H1 (cell line): ENCODE measurements at regions not wholly inside any gene's neighbourhood (a gene's known extent, or its start where the extent isn't known, plus 50 kb on each side); places are given as distances from the start of the nearest gene placed in this dataset.

Experiments used
- CTCF ChIA-PET: fragments of 300-600 bp; sonication (Branson Sonifier 250); formaldehyde crosslinking; loops from one replicate; lab custom pipeline; 2021; ENCODE audit not compliant: partially characterized antibody; lab: Charles Lee
- POLR2A ChIA-PET: fragments of 300-600 bp; sonication (Branson Sonifier 250); formaldehyde crosslinking; loops from one replicate; lab custom pipeline; 2021; ENCODE audit warnings: inconsistent platforms; ENCODE audit not compliant: partially characterized antibody; lab: Charles Lee
- DNase-seq, 2 experiments: peaks; one replicate each; pipeline versions ENCODE4 v3.0.0 to v3.0.0-alpha.2; 2010 to 2022; ENCODE audit warnings: low spot score in 2 of 2, low read depth in 1 of 2, mixed read lengths in 1 of 2
- FAIRE-seq: peaks from 2 replicates; lab custom pipeline; 2011; peaks lifted over from hg19 to GRCh38; lab: Jason Lieb, UNC
- H2AFZ ChIP-seq: 2 replicates; pipeline ENCODE4 v1.8.1; 2012; ENCODE audit warnings: low read length, inconsistent platforms
- H2AK5ac ChIP-seq: 2 replicates; pipeline ENCODE4 v1.6.1; 2013; ENCODE audit warnings: low read depth, low read length
- H2BK120ac ChIP-seq: replicated peaks from 2 replicates; pipeline ENCODE3; 2013; ENCODE audit warnings: low read depth, low read length, inconsistent platforms
- H2BK12ac ChIP-seq: 2 replicates; pipeline ENCODE4 v1.6.1; 2013; ENCODE audit warnings: low read depth, low read length
- H2BK15ac ChIP-seq: 2 replicates; pipeline ENCODE4 v1.6.1; 2013; ENCODE audit warnings: low read length
- H2BK20ac ChIP-seq: 2 replicates; pipeline ENCODE4 v1.6.1; 2013; ENCODE audit warnings: low read length
- H2BK5ac ChIP-seq: 2 replicates; pipeline ENCODE4 v1.6.1; 2013; ENCODE audit warnings: low read depth, low read length
- H3K14ac ChIP-seq: 2 replicates; pipeline ENCODE4 v1.6.1; 2013; ENCODE audit warnings: inconsistent platforms; ENCODE audit not compliant: insufficient read length
- H3K18ac ChIP-seq: 2 replicates; pipeline ENCODE4 v1.6.1; 2013; ENCODE audit warnings: low read length; ENCODE audit errors: extremely low read depth
- H3K23ac ChIP-seq: 2 replicates; pipeline ENCODE4 v1.6.1; 2013; ENCODE audit warnings: inconsistent platforms; ENCODE audit not compliant: insufficient read length
- H3K23me2 ChIP-seq: 2 replicates; pipeline ENCODE4 v1.6.1; 2013; ENCODE audit warnings: low read depth, low read length
- H3K27ac ChIP-seq: 2 replicates; pipeline ENCODE4 v1.6.1; 2011; ENCODE audit warnings: low read depth, low read length, inconsistent platforms
- H3K27me3 ChIP-seq, 4 experiments: replicated peaks in 1 of 4; 1 replicate in 1 of 4; 2 replicates in 3 of 4; pipeline versions ENCODE4 v1.6.1 to v1.8.1; 2011 to 2013; ENCODE audit warnings: low read length in 3 of 4, mild to moderate bottlenecking in 3 of 4, inconsistent platforms in 2 of 4, mixed read lengths in 2 of 4, moderate library complexity in 1 of 4; ENCODE audit not compliant: control insufficient read depth in 3 of 4, insufficient read depth in 3 of 4; ENCODE audit errors: extremely low read depth in 1 of 4
- H3K36me3 ChIP-seq, 4 experiments: 2 replicates each; pipeline versions ENCODE4 v1.6.1 to v1.8.1; 2011 to 2013; ENCODE audit warnings: mild to moderate bottlenecking in 4 of 4, low read length in 3 of 4, moderate library complexity in 2 of 4, control low read depth in 1 of 4, inconsistent platforms in 1 of 4; ENCODE audit not compliant: insufficient read depth in 4 of 4, control insufficient read depth in 2 of 4
- H3K4ac ChIP-seq: replicated peaks from 2 replicates; pipeline ENCODE3; 2013; ENCODE audit warnings: low read length, low read depth, mixed read lengths, inconsistent platforms; ENCODE audit not compliant: insufficient read length
- H3K4me1 ChIP-seq, 4 experiments: replicated peaks in 1 of 4; 1 replicate in 1 of 4; 2 replicates in 3 of 4; pipeline versions ENCODE4 v1.6.1 to v1.8.1; 2011 to 2013; ENCODE audit warnings: low read length in 3 of 4, inconsistent platforms in 2 of 4, mixed read lengths in 1 of 4; ENCODE audit not compliant: insufficient read depth in 4 of 4, control insufficient read depth in 3 of 4
- H3K4me2 ChIP-seq, 2 experiments: 2 replicates each; pipeline versions ENCODE4 v1.6.1 to v1.8.1; 2011 to 2013; ENCODE audit warnings: low read depth in 2 of 2, low read length in 2 of 2, control low read depth in 1 of 2, inconsistent platforms in 1 of 2, mild to moderate bottlenecking in 1 of 2; ENCODE audit not compliant: insufficient read depth in 1 of 2
- H3K4me3 ChIP-seq, 4 experiments: fragments of 200-600, 300-600 bp in 1 of 4; sonication (generic), shearing (Covaris generic), sonication (Bioruptor Twin) in 1 of 4; 2 replicates each; pipeline versions ENCODE4 v1.5.1 to v1.8.1; 2011 to 2016; ENCODE audit warnings: low read length in 4 of 4, low read depth in 3 of 4, control low read depth in 2 of 4, inconsistent platforms in 2 of 4, mild to moderate bottlenecking in 2 of 4, mixed read lengths in 1 of 4, moderate library complexity in 1 of 4; ENCODE audit not compliant: insufficient read depth in 2 of 4; ENCODE audit errors: extremely low read depth in 1 of 4
- H3K56ac ChIP-seq: replicated peaks from 2 replicates; pipeline ENCODE3; 2013; ENCODE audit warnings: low read depth, mild to moderate bottlenecking, mixed read lengths, low read length, inconsistent platforms; ENCODE audit not compliant: insufficient read length
- H3K79me1 ChIP-seq: 2 replicates; pipeline ENCODE4 v1.6.1; 2013; ENCODE audit warnings: low read depth, low read length, control low read depth
- H3K79me2 ChIP-seq, 2 experiments: 2 replicates each; pipeline versions ENCODE4 v1.6.1 to v1.8.1; 2012 to 2013; ENCODE audit warnings: low read length in 2 of 2, mild to moderate bottlenecking in 2 of 2, inconsistent platforms in 1 of 2; ENCODE audit not compliant: insufficient read depth in 2 of 2, control insufficient read depth in 1 of 2
- H3K9ac ChIP-seq, 4 experiments: replicated peaks in 1 of 4; 1 replicate in 1 of 4; 2 replicates in 3 of 4; pipeline versions ENCODE4 v1.6.1 to v1.8.1; 2011 to 2013; ENCODE audit warnings: low read depth in 3 of 4, low read length in 3 of 4, control low read depth in 2 of 4, mild to moderate bottlenecking in 2 of 4, moderate library complexity in 2 of 4, inconsistent platforms in 1 of 4; ENCODE audit errors: extremely low read depth in 1 of 4
- H3K9me3 ChIP-seq, 2 experiments: 2 replicates each; pipeline versions ENCODE4 v1.6.1 to v1.8.1; 2012 to 2013; ENCODE audit warnings: mild to moderate bottlenecking in 2 of 2, moderate library complexity in 2 of 2, control low read depth in 1 of 2, inconsistent platforms in 1 of 2, low read depth in 1 of 2, low read length in 1 of 2, mixed read lengths in 1 of 2; ENCODE audit not compliant: insufficient read depth in 2 of 2
- H4K20me1 ChIP-seq, 2 experiments: replicated peaks in 1 of 2; 2 replicates each; pipeline versions ENCODE3 to v1.8.1; 2011 to 2013; ENCODE audit warnings: inconsistent platforms in 2 of 2, low read length in 2 of 2, mild to moderate bottlenecking in 1 of 2; ENCODE audit not compliant: insufficient read depth in 2 of 2, control insufficient read depth in 1 of 2
- H4K5ac ChIP-seq: 2 replicates; pipeline ENCODE4 v1.6.1; 2013; ENCODE audit warnings: low read length, low read depth, mixed read lengths, inconsistent platforms; ENCODE audit not compliant: insufficient read length
- H4K8ac ChIP-seq: 2 replicates; pipeline ENCODE4 v1.8.0; 2013; ENCODE audit warnings: mild to moderate bottlenecking, moderate library complexity, low read length, inconsistent platforms; ENCODE audit not compliant: insufficient read depth; ENCODE audit errors: extremely low read depth
- H4K91ac ChIP-seq: replicated peaks from 2 replicates; pipeline ENCODE3; 2013; ENCODE audit warnings: low read length, mixed read lengths, inconsistent platforms; ENCODE audit not compliant: insufficient read length
- CHD1 ChIP-seq: IDR thresholded peaks from 2 replicates; pipeline ENCODE4 v1.6.1; 2012; ENCODE audit warnings: low read depth, low read length, improper control_type of control experiment
- E2F6 ChIP-seq: IDR thresholded peaks from 2 replicates; pipeline ENCODE4 v1.6.1; 2012; ENCODE audit warnings: inconsistent platforms
- MAX ChIP-seq: IDR thresholded peaks from 2 replicates; pipeline ENCODE4 v1.6.1; 2012; ENCODE audit warnings: inconsistent platforms
- RBBP5 ChIP-seq: IDR thresholded peaks from 2 replicates; pipeline ENCODE4 v1.7.1; 2012; ENCODE audit warnings: low read depth, mild to moderate bottlenecking, inconsistent platforms, low read length, moderate library complexity, borderline replicate concordance
- SP2 ChIP-seq: IDR thresholded peaks from 2 replicates; pipeline ENCODE4 v1.6.1; 2012; ENCODE audit warnings: mild to moderate bottlenecking, low read length, inconsistent platforms

DNA sequence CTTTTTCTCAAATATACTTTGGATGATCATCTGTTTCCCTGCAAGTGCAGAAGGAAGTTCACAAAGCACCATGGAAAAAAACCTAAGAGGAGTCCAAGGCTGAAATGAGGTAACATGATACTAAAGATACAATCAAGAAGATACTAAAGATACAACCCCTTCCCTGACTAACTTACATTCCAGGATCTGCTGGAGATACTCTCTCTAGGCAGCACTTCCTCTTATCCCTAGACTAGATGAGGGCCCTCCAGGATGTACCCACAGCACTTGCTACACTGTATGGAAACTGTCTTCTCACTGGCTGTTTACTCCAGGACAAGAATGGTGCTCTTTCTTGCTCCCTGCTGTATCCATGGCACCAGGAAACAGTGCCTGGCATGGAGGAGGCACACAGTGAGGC, 116.4 kb upstream of the NFE2L3 start:
- Histone ChIP-seq H3K27me3 (no peaks in the 10 kb centered on the region), H3K4me1 (no peaks in the 10 kb centered on the region), H3K4ac (no peak overlapping the region), H4K91ac (no peak overlapping the region), H3K4me3 (no peak overlapping the region), H3K23me2 (no peaks in the 10 kb centered on the region), H4K5ac (no peak overlapping the region), H3K9me3 (no peaks in the 10 kb centered on the region), H2BK15ac (no peak overlapping the region), H4K8ac (no peak overlapping the region), H3K14ac (no peak overlapping the region), H3K27ac (no peak overlapping the region), H3K79me1 (no peaks in the 10 kb centered on the region), H3K4me2 (no peak overlapping the region), H3K56ac (no peak overlapping the region), H3K18ac (no peak overlapping the region), H2AFZ (no peak overlapping the region), H3K79me2 (no peaks in the 10 kb centered on the region), H2BK120ac (no peak overlapping the region), H2BK12ac (no peak overlapping the region), H2BK5ac (no peak overlapping the region), H3K23ac (no peak overlapping the region), H3K36me3 (no peaks in the 10 kb centered on the region), H4K20me1 (no peaks in the 10 kb centered on the region), H2AK5ac (no peak overlapping the region), H2BK20ac (no peak overlapping the region), H3K9ac (no peak overlapping the region)
- TF ChIP-seq SP2 (no peak), RBBP5 (no peak), MAX (no peak), E2F6 (no peak), CHD1 (no peak)
- DNase-seq (no peak), FAIRE-seq (no peak)
- ChIA-PET CTCF (interaction anchor here (0.6 kb wide), 1 partner anchor 12 kb away, joined by 3 read pairs; no protein-coding TSS in a partner anchor), POLR2A (no interaction called here)
